ENCODE measurements at regions not wholly inside any gene's neighbourhood (a gene's known extent, or its start where the extent isn't known, plus 50 kb on each side); places are given as distances from the start of the nearest gene placed in this dataset.

DNA sequence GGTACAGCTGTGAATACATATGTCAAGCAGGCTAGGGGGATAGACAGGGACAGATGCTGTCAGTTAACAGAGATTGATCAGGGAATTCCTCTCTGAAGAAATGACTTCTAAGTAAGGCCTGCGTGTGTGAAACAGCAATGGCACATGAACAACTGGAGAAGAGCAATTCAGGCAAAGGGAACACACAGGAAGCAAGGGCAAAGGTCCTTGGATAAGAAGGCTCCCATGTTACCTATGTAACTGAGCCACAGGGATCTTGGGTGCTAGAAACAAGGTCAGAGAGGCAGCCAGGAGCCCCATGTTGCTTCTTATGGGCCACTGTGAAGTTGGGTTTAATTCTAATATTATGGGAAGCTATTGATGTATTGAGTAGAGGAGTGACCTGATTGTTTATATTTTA lies 373.7 kb upstream of the ACVR2A start:
- no peaks in the 10 kb centered on the region for H3K4me1 ChIP-seq (ENCODE audit: control insufficient read depth, insufficient read depth, low read length)
- TF ChIP-seq TCF7L2 (IDR thresholded peaks at IDR 0.05; ENCODE audit: low read depth, low read length) = no peak
- no peak for TF ChIP-seq POLR2AphosphoS5 (IDR thresholded peaks at IDR 0.05; ENCODE audit: low read depth, low read length)
- TF ChIP-seq, protein P1, sequence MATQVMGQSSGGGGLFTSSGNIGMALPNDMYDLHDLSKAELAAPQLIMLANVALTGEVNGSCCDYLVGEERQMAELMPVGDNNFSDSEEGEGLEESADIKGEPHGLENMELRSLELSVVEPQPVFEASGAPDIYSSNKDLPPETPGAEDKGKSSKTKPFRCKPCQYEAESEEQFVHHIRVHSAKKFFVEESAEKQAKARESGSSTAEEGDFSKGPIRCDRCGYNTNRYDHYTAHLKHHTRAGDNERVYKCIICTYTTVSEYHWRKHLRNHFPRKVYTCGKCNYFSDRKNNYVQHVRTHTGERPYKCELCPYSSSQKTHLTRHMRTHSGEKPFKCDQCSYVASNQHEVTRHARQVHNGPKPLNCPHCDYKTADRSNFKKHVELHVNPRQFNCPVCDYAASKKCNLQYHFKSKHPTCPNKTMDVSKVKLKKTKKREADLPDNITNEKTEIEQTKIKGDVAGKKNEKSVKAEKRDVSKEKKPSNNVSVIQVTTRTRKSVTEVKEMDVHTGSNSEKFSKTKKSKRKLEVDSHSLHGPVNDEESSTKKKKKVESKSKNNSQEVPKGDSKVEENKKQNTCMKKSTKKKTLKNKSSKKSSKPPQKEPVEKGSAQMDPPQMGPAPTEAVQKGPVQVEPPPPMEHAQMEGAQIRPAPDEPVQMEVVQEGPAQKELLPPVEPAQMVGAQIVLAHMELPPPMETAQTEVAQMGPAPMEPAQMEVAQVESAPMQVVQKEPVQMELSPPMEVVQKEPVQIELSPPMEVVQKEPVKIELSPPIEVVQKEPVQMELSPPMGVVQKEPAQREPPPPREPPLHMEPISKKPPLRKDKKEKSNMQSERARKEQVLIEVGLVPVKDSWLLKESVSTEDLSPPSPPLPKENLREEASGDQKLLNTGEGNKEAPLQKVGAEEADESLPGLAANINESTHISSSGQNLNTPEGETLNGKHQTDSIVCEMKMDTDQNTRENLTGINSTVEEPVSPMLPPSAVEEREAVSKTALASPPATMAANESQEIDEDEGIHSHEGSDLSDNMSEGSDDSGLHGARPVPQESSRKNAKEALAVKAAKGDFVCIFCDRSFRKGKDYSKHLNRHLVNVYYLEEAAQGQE (IDR thresholded peaks at IDR 0.05; ENCODE audit: insufficient read depth in 1 of 2, low read depth in 2 of 2, low read length in 1 of 2) = no peak
- TF ChIP-seq SIN3A (IDR thresholded peaks at IDR 0.05; ENCODE audit: borderline replicate concordance, insufficient read depth, low read depth, low read length) = no peak
- TF ChIP-seq, protein P2, sequence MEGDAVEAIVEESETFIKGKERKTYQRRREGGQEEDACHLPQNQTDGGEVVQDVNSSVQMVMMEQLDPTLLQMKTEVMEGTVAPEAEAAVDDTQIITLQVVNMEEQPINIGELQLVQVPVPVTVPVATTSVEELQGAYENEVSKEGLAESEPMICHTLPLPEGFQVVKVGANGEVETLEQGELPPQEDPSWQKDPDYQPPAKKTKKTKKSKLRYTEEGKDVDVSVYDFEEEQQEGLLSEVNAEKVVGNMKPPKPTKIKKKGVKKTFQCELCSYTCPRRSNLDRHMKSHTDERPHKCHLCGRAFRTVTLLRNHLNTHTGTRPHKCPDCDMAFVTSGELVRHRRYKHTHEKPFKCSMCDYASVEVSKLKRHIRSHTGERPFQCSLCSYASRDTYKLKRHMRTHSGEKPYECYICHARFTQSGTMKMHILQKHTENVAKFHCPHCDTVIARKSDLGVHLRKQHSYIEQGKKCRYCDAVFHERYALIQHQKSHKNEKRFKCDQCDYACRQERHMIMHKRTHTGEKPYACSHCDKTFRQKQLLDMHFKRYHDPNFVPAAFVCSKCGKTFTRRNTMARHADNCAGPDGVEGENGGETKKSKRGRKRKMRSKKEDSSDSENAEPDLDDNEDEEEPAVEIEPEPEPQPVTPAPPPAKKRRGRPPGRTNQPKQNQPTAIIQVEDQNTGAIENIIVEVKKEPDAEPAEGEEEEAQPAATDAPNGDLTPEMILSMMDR (IDR thresholded peaks at IDR 0.05) = no peak
- H3K27me3 ChIP-seq (ENCODE audit: control insufficient read depth, insufficient read depth, low read length) = no peaks in the 10 kb centered on the region
- intact Hi-C loops (cut with micrococcal nuclease; ENCODE audit: unreplicated experiment) = no loop called here
- no peak overlapping the region for H3K27ac ChIP-seq (ENCODE audit: low read length)
- POLR2A ChIA-PET = no interaction called here
- DNase-seq (ENCODE audit: low read depth, low spot score) (no peak), ATAC-seq (no peak)
- H3K9me3 ChIP-seq (ENCODE audit: control insufficient read depth, insufficient read depth, low read depth, low read length) = no peaks in the 10 kb centered on the region
- H3K36me3 ChIP-seq (ENCODE audit: control insufficient read depth, insufficient read depth, low read length) = no peaks in the 10 kb centered on the region
- in situ Hi-C loops (cut with HindIII; ENCODE audit: low pct_unique_long_range_greater_than_20kb, low sequenced_read_pairs) = no loop called here
- BruUV-seq (replicated peaks) = no TSS peak
- CTCF ChIA-PET = no interaction called here
- no peak overlapping the region for H3K4me3 ChIP-seq (ENCODE audit: low read depth in 2 of 2, low read length in 2 of 2)

- CTCF ChIA-PET = no interaction called here
- DNase-seq (ENCODE audit: low read depth, low spot score) (no peak), ATAC-seq (no peak)
- POLR2A ChIA-PET = no interaction called here
- in situ Hi-C loops (cut with HindIII; ENCODE audit: low pct_unique_long_range_greater_than_20kb, low sequenced_read_pairs) = no loop called here
- no peaks in the 10 kb centered on the region for H3K9me3 ChIP-seq (ENCODE audit: control insufficient read depth, insufficient read depth, low read depth, low read length)
- H3K4me3 ChIP-seq (ENCODE audit: low read depth in 2 of 2, low read length in 2 of 2) = no peak overlapping the region
- H3K36me3 ChIP-seq (ENCODE audit: control insufficient read depth, insufficient read depth, low read length) = no peaks in the 10 kb centered on the region
- no peaks in the 10 kb centered on the region for H3K4me1 ChIP-seq (ENCODE audit: control insufficient read depth, insufficient read depth, low read length)
- TF ChIP-seq TCF7L2 (IDR thresholded peaks at IDR 0.05; ENCODE audit: low read depth, low read length) = no peak
- TF ChIP-seq, protein P1 (IDR thresholded peaks at IDR 0.05; ENCODE audit: insufficient read depth in 1 of 2, low read depth in 2 of 2, low read length in 1 of 2) = no peak
- TF ChIP-seq POLR2AphosphoS5 (IDR thresholded peaks at IDR 0.05; ENCODE audit: low read depth, low read length) = no peak
- TF ChIP-seq, protein P2 (IDR thresholded peaks at IDR 0.05) = no peak
- TF ChIP-seq SIN3A (IDR thresholded peaks at IDR 0.05; ENCODE audit: borderline replicate concordance, insufficient read depth, low read depth, low read length) = no peak
- no TSS peak for BruUV-seq (replicated peaks)
- no peaks in the 10 kb centered on the region for H3K27me3 ChIP-seq (ENCODE audit: control insufficient read depth, insufficient read depth, low read length)
- intact Hi-C loops (cut with micrococcal nuclease; ENCODE audit: unreplicated experiment) = no loop called here
- no peak overlapping the region for H3K27ac ChIP-seq (ENCODE audit: low read length)
Measured at GRCh38 chr2:147469471-147469870, 375.4 kb upstream of the ACVR2A start.
